Embryonic facial prominence (tissue), 1 donor: ENCODE measurements at regions not wholly inside any gene's neighbourhood (a gene's known extent, or its start where the extent isn't known, plus 50 kb on each side); places are given as distances from the start of the nearest gene placed in this dataset.

Experiments
- DNase-seq: peaks from one replicate; pipeline ENCODE4 v3.0.0-alpha.2; 2016; ENCODE audit errors: extremely low spot score

DNA sequence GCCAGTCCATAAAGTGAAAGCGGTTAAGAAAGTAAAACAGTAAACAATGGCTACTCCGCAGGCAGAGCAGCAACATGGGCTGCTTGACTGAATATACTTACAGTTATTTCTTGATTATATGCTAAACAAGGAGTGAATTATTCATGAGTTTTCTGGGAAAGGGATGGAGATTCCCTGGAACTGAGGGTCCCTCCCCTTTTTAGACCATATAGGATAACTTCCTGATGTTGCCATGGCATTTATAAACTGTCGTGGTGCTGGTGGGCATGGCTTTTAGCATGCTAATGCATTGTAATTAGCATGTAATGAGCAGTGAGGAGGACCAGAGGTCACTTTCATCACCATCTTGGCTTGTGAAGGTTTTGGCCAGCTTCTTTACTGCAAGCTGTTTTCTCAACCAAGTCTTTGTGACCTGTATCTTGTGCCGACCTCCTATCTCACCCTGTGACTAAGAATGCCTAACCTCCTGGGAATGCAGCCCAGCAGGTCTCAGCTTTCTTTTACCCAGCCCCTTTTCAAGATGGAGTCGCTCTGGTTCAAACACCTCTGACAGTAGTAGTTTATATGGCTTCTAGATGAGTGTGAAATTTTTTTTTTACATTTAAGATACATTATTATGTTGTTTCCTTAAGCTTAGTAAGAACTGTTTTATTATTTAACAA is 514.8 kb upstream of the TENM3 start:
- DNase-seq: no peak

DNA sequence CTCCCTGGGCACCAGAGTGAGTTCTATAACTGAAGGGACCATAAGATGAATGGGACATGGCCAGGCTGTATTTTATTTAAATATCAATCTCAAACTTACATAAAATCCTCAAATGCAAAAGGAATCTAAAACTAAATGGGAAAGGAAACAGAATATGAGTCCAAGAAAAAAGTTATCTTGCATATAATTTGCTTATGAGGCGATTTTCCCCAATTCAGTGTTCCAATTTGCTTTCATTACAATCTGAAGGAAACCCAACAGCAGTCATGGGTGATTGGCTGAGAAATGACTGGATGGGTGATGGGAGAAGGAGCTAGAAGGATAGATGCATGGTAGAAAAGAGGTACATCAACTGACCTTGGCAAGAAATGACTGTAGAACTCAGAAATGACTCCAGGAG is 511.3 kb upstream of the TENM3 start:
- no peak for DNase-seq

DNA sequence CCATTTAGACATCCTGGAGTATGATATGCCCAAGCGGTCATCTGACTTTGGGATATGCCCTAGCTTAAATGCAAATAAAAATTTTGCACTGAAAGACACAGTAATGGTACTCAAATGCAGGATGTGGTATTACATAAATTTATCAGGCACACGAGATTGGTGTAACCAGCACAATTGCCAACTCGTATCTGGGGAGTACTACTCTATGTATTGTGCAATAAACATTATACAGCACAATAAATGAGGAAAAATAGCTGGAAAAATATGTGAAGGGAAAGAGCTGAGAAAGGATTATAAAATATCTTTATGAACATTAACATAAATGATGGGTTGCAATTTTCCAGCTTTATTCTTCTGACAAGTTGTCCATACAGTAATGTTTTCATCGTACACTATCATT is 505.5 kb upstream of the TENM3 start:
- no peak for DNase-seq

DNA sequence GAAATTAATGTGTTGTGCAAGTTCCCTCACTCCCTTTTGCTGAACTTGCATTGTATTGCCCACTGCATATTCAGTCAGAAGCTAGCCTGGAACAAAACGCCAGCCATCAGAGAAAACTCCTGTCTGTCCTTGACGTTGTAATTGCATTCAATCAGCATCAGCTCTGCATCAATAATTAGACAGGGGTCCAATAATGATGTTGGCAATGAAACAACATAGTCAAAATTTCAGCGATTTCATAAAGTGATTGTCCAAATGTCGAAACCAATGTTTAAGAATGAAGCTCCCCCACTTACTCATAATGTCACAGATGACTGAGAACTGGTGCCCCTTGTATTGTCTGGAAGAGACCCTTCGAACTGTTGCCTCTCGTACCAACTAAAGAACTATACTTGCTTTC is 504.2 kb upstream of the TENM3 start:
- DNase-seq: no peak

DNA sequence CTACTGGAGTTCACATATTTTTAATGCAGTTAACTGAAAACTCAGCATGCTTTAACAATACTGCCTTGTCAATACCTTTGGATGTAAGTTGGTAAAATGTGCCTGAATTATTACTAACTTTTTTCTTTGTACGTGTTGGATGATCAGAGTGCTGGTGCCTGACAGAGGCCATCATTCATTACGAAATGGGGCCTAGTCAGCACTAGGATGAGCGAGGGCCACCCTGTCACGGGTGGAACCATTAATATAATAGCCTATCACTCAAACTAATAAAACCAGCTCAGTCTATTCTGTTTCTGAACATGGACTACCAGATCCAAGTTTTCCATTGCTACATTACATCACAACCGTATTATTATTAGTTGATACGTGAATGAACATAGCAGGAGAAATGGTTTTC is 501.7 kb upstream of the TENM3 start:
- DNase-seq: no peak

DNA sequence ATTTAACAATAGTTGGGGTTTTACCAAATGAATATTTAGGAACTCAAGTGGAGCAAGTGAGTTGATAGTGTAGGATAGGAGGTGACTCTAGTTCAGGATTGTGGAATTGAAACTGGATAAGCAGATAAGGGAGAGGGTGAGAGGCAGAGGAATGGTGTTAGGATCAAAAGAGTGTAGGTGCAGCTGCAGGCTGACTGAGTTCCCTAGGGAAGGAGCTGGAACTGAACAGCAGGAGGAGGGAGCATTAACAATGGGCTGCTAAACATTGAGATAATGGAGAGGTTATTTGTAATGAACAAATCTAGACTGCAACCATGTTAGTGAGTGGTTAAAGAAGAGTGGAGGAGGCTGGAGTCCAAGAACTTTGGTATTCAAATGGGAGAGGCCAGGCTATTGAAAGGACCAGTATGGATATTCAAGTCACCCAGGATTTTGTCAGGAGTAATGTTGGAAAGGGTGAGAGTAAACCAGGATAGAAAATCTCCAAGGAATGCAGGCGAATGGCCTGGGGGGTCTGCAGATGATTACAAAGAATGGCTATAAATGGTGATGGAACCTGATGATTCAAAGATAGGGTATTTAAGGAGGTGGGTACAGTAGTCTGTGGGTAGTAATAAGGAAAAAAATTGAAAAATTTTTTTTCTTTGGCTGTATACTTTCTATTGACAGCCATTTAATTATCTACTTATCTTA is 497.1 kb upstream of the TENM3 start:
- DNase-seq: no peak

DNA sequence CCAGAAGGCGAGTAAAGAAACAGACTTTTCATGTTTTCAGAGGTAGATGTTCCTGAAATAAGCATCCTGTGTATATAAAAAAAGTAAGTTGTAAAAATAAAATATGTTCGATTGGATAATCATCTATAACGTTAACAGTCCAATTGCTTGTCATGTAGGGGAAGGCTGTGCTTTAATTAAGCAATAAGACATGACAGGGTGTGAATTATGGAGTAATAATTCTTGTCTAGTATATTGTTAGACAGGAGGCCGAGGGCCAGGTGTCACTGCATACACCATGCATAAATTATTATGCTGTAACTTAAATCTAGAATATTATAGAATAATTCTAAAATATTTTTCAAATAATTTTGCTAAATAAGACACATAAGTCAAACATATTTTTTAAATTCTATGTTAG is 494.6 kb upstream of the TENM3 start:
- no peak for DNase-seq

DNA sequence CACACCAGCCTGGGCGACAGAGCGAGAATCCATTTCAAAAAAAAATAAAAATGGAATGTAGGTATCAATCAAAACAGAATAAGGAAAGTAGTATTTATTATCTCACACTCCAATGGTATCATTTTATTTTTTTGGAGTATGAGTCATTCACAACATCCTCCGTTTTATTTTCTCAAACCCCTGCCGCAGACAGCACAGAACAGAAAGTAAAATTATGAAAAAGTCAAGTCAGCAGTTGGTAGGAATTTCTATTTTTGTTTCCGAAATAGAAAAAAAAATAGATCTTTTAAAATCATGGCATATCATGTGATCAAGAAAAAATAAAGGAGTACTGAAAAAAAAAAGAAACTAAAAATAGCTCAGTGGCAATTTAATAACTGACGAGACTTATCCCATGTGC is 490.7 kb upstream of the TENM3 start:
- no peak for DNase-seq

DNA sequence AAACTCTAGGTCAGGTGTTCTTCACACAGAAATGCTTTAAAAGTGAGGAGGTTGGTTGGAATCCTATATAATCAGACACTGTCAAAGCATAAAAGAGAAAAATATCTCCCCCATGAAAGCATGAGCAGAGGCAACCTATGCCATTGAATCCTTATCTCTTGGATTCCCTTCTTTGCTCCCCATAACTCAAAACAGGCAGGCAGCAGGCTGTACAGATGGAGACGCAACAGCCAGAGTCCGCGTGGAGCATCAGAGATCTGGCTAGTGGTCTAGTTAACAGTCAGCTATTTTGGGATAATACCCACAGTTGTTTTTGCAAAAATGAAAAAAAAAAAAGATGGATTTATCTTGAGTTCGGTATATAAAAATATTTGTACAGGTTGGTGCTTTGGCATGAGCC is 490.0 kb upstream of the TENM3 start:
- no peak for DNase-seq

DNA sequence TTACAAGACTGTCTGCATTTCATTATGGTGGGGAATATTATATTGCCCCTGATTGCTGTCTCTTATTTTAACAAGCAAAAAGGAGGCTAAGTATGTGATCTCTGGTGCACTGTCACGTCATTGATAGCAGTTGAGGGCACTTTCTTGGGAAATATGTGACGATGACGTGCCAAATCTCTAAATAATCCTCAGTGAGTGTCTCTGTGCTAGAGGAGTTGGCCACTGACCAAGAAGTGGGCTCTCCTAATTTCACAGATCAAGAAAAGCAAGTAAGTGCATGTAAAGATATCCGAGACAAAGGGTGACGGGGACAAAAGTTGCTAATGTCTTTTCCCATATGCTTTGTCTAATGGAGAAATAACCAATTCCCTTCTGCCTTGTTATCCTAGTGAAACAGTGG is 487.4 kb upstream of the TENM3 start:
- no peak for DNase-seq

DNA sequence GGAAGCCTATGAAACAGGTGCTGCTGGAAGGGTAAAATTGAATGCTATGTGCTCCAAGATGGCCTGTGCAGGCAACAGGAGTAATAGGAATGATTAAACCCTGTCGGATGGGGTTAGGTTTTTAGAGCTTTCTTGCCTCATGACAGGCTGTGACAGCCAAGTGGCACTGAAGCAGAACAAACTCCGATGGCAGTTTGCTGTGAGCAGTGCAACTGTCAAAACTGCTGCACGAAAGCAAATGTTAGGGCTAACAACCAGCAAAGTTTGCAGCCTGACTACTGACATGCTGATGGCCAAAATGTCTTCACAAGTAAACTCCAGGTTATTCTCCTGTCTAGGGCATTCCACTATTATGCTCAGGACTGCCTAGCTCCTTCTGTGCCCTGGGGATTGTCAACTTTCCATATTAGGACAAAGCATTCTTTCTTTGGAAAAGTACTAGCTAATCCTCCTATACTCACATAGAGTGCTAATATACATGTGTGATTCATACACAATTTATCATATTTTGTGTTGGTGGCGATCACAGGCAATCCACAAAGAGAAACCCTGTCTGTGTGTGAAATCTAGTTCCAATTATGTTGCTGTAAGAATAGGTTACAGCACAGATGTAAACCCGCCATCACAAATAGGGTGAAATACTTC is 486.6 kb upstream of the TENM3 start:
- DNase-seq: no peak

DNA sequence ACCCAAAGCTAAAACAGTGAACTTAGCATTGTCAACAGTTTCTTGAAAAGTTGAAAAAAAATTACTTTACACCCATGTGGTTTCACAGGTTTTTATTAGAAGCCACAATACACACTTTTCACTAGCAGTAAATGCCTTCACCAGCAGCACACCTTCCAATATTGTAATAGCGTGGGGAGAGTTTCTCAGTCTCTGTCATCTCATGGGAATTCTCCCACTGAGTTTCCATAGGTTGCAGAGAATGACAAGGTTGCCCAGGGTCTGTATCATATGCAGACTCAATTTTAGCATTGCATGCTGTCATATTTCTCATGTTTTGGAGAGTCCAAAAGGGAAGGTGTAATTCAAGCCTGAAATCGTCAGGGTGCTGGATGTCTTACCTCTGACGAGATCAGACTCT is 486.1 kb upstream of the TENM3 start:
- no peak for DNase-seq

DNA sequence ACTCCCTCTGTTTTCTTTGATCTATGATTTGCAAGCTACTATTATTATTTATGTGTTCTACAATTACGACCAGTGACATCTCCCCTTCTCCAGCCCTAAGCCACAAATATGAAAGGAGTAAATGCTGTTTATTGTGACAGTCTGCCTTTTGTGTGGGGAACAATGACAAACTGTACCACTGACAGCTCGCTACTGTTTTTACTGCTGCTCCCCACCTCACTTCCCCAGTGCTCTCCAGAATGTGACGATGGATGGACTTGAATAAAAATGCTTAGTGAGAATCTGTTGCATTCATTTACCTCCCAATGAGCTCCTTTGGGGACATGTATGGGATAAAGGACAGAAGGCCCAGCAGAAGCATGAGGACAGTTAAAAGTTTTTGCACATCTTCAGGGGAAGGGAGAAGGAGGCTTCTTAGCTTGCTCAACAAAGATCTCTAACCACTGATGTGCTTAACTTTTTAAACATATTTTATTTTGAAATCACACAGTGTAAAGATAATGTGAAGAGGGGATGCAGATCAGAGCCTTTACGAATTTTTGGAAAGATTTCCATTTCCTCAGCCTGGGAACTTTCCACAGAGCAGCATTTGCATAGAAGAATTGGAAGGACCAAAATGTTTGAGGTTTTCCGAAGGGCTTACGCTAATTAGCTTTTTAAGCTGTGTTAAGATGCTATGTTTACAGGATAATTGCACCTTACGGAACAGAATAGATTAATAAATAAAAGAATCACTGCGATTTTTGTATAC is 485.1 kb upstream of the TENM3 start:
- DNase-seq: no peak

DNA sequence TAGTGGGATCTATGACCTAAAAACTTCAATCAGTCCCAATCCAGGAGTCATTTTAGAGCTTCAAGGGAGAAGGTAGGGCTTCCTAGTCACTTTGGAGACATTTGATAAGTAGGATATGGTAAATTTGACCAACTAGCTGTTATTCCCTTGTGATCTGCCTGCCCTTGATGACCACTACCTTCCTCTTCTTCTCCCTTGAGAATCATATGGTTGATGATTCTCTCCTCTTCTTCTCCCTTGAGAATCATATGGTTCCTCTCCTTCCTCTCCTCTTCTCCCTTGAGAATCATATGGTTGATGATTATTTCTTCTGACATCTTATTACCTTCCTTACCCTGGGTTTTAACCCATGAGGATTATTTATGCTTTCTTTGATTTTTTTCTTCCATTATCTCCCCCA is 482.6 kb upstream of the TENM3 start:
- DNase-seq: no peak

DNA sequence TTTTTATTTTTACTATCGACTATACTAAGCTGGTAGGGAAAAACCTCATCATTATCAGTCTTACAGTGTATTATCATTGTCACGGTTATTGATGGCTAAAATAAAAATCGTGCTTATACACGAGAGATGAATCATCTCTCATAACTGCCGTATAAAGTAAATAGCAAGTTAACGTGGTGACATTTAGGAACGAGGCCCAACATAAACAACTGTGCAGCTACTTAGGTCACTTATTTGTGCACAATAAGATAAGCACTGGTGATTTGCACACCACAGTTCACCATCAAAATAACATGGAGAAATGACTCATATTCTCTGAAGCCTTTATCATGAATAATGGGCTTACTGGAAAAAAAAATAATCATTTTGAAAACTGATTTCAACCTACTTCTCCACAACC is 482.0 kb upstream of the TENM3 start:
- DNase-seq: no peak

DNA sequence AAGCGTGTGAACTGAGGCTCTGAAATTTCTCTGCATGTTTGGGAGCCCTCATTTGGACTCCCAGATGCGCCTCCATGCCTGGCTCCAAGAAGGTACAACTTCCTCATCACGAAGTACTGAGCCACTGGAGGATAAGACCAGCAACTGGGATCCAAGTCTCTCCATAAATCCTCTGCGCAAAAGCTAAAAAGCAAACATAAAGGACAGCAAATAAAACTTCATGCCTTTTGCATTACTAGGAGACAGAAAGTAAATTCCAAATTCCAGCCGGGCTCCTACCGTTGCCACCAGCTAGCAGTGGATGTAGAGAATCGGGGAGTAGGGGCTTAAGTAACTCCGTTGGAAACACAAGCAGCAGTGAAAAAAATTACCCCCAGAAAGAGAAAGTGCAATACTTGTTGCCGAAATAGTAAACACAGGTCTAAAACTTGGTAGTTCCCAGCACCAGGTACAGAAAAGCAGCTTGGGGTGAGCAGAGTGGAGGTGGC is 477.1 kb upstream of the TENM3 start:
- DNase-seq: no peak

DNA sequence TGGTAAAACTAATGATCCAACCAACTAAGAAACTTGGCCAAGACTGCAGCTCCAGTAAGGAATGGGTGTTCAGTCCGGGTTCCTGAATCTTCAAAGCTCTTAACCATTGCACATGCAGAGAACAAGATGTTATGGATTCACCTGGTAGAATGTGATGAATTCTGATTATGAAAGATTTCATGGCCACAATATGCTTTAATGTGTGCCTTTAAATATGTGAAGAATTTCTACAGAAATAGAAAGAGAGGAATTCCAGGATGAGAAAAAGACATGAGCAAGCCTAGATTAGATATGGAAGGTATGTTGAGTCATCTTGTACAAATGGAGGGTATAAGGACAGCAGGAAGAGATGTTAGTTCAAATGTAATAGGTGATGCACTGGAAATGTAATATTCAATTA is 472.2 kb upstream of the TENM3 start:
- no peak for DNase-seq

DNA sequence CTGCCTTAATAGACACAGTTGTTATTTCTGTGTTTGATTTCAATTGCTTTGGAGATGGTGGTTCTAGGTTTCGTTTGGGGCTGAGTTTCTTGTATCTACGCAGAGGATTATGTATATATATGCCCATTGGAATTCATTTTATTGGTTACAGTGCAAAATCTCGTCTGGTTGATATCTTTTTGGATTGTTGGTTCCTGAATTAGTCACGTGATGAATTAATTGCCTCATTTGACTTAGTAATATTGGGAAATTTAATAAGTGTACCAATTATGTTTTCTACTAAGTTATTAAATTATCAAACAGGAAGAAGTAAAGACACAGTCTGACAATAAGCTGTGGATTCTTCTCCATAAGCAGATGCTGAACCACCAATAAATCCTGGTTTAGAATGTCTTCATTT is 467.9 kb upstream of the TENM3 start:
- no peak for DNase-seq

DNA sequence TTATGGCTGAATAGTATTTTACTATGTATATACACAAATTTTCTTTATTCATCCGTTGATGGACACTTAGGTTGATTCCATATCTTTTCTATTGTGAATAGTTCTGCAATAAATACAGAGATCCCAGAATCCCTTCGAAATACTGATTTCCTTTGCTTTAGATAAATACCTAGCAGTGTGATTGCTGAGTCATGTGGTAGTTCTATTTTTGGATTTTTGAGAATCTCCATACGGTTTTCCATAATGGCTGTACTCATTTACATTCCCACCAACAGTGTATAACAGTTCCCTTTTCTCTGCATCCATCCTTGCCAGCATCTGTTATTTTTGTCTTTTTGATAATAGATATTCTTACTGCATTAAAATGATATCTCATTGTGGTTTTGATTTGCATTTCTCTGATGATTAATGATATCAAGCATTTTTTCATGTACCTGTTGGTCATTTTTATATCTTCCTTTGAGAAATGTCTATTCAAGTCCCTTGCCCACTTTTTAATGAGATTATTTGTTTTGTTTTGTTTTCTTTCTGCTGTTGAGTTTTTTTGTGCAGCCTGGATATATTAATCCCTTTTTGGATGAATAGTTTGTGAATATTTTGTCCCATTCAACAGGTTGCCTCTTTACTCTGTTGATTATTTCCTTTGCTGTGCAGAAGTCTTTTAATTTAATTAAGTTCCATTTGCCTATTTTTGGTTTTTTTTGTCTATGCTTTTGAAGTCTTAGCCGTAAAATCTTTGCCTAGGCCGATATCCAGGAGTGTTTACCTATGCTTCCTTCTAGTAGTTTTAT is 466.7 kb upstream of the TENM3 start:
- no peak for DNase-seq

DNA sequence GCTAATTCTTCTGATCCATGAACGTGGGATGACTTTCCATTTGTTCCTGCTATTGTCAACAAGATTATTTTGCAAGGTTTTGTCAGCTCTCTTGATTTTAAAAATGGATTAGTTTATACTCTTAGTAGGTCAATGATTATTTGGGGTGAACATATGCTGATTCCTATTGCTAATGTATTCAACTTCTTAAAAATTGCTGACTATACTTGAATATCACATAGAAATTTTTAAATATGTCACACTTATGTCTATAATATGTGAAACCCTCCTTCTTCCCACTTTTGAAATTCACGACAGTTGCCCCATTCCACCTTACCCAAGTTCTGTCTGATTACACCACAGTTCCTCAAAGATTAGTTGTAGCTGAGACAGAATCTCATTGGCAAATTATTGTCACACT is 465.7 kb upstream of the TENM3 start:
- no peak for DNase-seq

DNA sequence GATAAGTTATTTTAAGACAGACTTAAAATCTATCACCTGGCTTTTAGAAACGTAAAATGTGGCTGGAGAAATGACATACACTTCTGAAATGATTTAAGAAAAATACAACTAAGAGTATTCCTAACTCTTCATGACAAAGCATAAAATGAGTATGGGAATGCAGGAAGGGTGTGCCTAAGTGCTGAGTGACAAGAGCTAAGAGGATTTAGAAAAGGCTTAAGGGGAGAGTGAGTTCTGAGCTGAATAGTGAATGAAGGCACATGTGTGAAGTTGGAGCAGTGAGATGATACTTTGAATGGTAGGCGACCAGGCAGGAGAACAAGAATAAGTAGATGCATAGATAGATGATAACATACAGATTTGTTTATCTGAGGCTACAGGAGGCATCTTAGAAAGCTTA is 458.3 kb upstream of the TENM3 start:
- no peak for DNase-seq

DNA sequence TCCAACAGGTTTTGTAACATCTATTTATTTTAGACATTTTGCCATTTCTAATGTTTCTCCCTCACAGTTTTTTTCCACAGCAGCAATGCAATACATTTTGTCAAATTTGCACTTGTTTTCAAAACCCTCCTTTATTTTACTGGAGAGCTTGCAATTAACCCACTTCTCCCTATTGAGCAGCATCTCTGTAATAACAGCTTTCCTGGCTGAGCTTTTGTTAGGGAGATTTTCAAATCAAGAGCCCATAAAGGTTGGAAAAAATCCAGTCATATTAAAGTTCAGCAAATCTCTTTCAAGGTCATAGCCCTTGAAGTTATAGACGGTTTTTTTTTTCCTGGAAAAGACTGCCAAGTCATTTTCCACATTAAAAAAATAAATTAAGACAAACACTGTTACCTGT is 450.6 kb upstream of the TENM3 start:
- DNase-seq: no peak
